ENCODE measurements at regions not wholly inside any gene's neighbourhood (a gene's known extent, or its start where the extent isn't known, plus 50 kb on each side); places are given as distances from the start of the nearest gene placed in this dataset.
A peak's percentile ranks its signal among the peaks of the same experiment; 100 is the strongest.

DNA sequence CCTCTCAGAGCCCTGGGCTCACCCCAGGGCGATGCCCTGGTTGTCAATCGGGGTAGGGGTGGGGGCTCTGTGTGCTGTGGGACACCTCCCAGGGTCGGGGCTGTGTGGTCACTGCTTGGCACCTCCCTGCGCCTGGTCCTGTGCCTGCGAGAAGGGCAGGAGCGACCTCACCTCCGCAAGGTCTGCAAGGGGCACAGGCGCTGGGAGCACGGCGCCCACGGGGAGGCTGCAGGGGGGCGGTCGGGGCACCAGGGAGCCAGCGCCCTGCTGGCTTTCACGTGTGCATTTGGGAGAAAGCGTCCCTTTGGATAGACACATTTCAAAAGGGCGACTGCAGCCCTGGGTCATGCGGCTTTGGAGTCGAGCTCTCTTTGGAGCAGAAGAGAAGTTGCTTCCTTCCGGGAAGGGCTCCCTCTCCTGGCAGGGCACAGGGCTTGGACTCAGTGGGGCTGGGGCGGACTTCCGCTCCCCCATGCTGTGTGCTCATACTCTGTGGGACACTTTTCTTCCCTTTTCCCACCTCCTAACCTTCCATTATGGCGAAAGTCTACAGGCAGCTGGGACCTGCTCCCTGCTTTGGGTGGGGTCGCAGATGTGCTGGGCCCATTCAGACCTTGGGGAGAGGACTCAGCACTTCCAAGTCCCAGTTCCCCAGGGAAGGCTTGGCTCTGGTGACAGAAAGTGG lies 52.9 kb upstream of the SLC28A3 start:
- H3K9me3 ChIP-seq (replicated peaks): no peaks in the 10 kb centered on the region
- peak in 1 of 2 experiments; percentile 6 for DNase-seq
- H3K4me3 ChIP-seq: no peak overlapping the region
- no peaks in the 10 kb centered on the region for H3K4me1 ChIP-seq
- H3K27me3 ChIP-seq: 0 out of 2 replicates have a peak, but pooled peaks cover 3% of the 10 kb centered on the region
- H3K27ac ChIP-seq: no peak overlapping the region
- H3K36me3 ChIP-seq: no peaks in the 10 kb centered on the region

DNA sequence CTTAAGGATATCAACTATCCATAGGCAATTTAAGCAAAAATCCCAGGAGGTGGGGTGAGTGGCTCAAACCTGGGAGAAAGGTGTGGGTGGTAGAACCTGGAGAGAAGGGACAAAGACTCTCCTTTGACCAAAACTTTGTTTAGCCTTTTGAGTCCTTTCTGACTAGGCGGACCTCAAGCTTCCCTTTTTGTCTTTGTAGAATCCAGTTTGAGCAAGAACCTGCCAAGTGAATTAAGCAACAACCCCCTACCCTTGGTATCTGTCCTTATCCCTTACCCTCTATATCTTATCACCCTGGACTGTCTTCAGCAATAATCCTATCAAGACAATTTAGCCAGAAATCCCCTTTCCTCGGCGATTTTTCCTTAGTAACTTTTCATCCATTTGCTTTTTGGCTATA lies 53.5 kb upstream of the SLC28A3 start:
- 0 out of 2 replicates have a peak, but pooled peaks cover 3% of the 10 kb centered on the region for H3K27me3 ChIP-seq
- no peak overlapping the region for H3K27ac ChIP-seq
- H3K4me3 ChIP-seq: no peak overlapping the region
- no peaks in the 10 kb centered on the region for H3K9me3 ChIP-seq (replicated peaks)
- DNase-seq: no peak
- H3K4me1 ChIP-seq: no peaks in the 10 kb centered on the region
- no peaks in the 10 kb centered on the region for H3K36me3 ChIP-seq

DNA sequence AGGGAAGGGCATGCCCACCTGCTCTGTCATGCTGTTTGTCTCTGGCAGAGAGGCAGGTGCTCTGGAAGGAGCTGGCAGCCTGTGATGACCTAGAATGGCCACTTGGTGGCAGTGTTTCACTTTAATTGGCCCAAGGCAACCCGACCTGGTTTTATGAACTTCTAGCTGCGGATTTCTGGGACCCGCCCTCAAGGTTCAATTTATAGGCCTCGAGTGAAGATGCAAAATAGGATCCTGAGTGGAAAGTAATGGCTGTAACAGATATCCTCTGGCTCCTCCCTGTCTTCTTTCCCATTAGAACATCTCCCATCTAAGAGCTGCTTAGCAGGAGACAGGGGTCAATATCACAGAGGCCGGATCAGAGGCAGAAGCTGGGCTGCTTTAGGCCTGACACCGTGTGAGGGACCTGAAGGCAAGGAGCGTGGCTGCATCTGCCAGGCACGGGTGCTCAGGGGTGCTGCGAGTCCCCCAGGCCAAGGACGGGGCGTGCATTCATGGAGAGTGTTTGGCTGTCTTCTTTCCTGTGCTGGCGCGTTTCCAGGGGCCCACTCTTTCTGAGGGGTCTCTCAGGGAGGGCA lies 56.7 kb upstream of the SLC28A3 start:
- H3K4me3 ChIP-seq: no peak overlapping the region
- peak; percentile 54 to 87 for DNase-seq

DNA sequence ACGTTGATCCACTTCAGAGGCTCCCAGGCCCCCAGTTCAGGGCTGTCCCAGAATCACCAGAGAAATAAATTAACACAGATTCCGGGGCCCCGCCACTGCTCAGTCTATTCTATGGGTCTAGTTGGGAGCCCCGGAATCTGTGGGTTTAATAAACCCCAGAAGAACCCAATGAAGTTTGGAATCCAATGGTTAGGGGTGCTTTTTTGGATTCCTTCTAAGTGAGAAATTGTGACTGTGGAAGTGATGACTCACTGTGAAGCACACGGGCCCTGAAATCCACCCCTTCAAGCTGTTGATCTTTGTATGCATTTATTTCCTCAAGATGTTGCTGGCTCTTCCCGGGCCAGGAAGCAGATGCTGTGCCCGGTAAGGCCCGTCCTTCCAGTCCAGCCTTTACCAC lies 57.3 kb upstream of the SLC28A3 start:
- H3K27me3 ChIP-seq: no peaks in the 10 kb centered on the region
- H3K36me3 ChIP-seq: no peaks in the 10 kb centered on the region
- H3K4me3 ChIP-seq: no peak overlapping the region
- no peaks in the 10 kb centered on the region for H3K4me1 ChIP-seq
- no peak overlapping the region for H3K27ac ChIP-seq
- peak in 1 of 2 experiments; percentile 12 for DNase-seq
- H3K9me3 ChIP-seq (replicated peaks): no peaks in the 10 kb centered on the region

More for the DNA sequence above, 56.7 kb upstream of the SLC28A3 start:
- no peak overlapping the region for H3K27ac ChIP-seq
- H3K27me3 ChIP-seq: no peaks in the 10 kb centered on the region
- no peaks in the 10 kb centered on the region for H3K36me3 ChIP-seq
- H3K9me3 ChIP-seq (replicated peaks): no peaks in the 10 kb centered on the region
- no peaks in the 10 kb centered on the region for H3K4me1 ChIP-seq

DNA sequence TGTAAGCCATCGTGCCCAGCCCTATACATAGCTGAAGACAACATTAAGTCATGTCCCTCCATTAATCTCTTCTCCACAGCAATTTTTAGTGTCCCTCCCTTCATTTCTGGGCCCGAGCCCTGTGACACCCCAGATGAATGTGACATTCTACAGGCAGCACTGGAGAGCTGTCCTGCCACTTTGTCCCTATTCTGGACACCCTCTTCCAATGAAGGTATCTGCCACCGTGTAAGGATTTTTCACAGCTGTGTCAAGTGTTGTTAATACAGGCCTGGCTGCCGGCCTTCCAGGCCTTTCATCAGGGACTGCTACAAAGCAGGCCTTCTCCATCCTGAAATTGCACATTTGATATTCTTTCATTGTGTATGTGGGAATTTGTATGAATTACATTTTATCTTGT lies 62.0 kb upstream of the SLC28A3 start:
- no peaks in the 10 kb centered on the region for H3K4me1 ChIP-seq
- H3K9me3 ChIP-seq (replicated peaks): no peaks in the 10 kb centered on the region
- no peaks in the 10 kb centered on the region for H3K36me3 ChIP-seq
- H3K27me3 ChIP-seq: no peaks in the 10 kb centered on the region
- no peak overlapping the region for H3K4me3 ChIP-seq
- DNase-seq: no peak
- H3K27ac ChIP-seq: no peak overlapping the region

DNA sequence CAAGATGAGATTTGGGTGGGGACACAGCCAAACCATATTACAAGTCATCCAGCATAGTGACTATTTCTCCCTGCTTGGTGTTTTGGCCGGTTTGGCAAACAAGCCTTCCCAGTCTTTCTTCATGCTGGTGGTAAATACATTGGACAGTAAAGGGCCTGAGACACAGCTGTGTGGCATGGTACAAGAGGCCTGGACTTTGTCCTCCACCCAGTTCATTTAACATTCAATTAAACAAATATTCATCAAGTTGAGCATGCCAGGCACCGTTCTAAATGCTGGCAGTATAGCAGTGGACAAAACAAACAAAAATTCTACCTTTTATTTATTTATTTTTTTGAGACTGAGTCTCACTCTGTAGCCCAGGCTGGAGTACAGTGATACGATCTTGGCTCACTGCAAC lies 62.7 kb upstream of the SLC28A3 start:
- Histone ChIP-seq H3K27me3 (no peaks in the 10 kb centered on the region), H3K4me1 (no peaks in the 10 kb centered on the region), H3K4me3 (no peak overlapping the region), H3K9me3 (replicated peaks) (no peaks in the 10 kb centered on the region), H3K36me3 (no peaks in the 10 kb centered on the region), H3K27ac (no peak overlapping the region)
- DNase-seq: no peak

DNA sequence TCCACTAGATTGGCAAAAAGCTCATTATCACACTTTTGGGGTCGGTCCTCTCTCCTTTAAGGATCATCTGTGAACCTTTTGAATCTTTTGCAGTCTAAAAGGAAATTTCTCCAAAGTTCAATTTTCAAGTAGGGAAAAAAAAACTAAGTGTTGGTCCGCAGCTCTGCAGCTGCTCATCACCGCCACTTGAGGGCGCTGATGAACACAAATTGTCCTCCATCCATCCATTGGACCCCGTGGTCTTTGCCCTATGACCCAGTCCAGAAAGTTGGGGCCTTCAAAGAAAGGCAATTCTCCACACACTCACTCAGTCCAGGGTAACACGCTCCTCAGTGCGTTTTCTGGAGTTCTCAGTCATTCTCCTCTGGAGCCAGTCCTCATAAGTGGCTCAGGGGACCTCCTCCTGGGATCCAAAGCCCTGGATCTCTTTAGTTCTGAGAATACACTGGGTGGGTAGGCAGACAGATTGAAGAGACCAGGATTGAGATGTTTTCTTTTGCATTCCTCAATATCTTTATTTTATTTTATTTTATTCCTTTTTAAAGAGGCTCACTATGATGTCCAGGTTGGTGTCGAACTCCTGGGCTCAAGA lies 63.6 kb upstream of the SLC28A3 start:
- H3K4me1 ChIP-seq: no peaks in the 10 kb centered on the region
- DNase-seq: peak in 1 of 2 experiments; percentile 43
- H3K9me3 ChIP-seq (replicated peaks): no peaks in the 10 kb centered on the region
- H3K36me3 ChIP-seq: no peaks in the 10 kb centered on the region
- H3K27ac ChIP-seq: no peak overlapping the region
- no peak overlapping the region for H3K4me3 ChIP-seq
- no peaks in the 10 kb centered on the region for H3K27me3 ChIP-seq

DNA sequence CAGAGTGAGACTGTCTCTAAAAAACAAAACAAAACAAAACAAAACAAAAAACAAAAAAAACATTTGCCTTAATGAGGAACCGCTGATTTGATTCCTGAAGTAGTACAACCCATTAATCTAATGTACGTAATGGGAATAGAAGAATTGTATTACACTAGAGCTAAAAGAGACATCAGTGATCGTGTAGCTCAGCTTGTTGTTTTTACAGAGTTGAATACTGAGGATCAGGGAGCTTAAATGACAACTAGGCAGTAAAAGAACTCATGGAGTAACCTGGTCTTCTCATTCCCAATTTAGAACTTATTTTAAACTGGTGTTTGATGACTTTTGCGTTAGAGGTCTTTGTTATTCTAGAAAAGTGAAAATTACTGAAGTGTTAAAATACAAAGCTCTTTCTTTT lies 65.1 kb upstream of the SLC28A3 start:
- Histone ChIP-seq H3K36me3 (no peaks in the 10 kb centered on the region), H3K4me1 (no peaks in the 10 kb centered on the region), H3K27ac (no peak overlapping the region), H3K9me3 (replicated peaks) (no peaks in the 10 kb centered on the region), H3K4me3 (no peak overlapping the region), H3K27me3 (no peaks in the 10 kb centered on the region)
- no peak for DNase-seq

DNA sequence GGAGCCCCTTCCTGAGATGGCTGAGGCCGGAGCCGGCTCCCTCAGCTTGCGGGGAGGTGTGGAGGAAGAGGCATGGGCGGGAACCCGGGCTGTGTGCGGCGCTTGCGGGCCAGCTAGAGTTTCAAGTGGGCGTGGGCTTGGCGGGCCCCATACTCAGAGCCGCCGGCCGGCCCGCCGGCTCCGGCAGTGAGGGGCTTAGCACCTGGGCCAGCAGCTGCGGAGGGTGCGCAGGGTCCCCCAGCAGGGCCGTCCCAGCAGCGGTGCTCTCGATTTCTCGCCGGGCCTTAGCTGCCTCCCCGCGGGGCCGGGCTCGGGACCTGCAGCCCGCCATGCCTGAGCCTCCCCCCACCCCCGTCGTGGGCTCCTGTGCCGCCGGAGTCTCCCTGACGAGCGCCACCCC lies 67.9 kb upstream of the SLC28A3 start:
- no peak overlapping the region for H3K4me3 ChIP-seq
- H3K27me3 ChIP-seq: no peaks in the 10 kb centered on the region
- no peaks in the 10 kb centered on the region for H3K4me1 ChIP-seq
- DNase-seq: no peak
- no peaks in the 10 kb centered on the region for H3K9me3 ChIP-seq (replicated peaks)
- H3K36me3 ChIP-seq: no peaks in the 10 kb centered on the region
- H3K27ac ChIP-seq: no peak overlapping the region

DNA sequence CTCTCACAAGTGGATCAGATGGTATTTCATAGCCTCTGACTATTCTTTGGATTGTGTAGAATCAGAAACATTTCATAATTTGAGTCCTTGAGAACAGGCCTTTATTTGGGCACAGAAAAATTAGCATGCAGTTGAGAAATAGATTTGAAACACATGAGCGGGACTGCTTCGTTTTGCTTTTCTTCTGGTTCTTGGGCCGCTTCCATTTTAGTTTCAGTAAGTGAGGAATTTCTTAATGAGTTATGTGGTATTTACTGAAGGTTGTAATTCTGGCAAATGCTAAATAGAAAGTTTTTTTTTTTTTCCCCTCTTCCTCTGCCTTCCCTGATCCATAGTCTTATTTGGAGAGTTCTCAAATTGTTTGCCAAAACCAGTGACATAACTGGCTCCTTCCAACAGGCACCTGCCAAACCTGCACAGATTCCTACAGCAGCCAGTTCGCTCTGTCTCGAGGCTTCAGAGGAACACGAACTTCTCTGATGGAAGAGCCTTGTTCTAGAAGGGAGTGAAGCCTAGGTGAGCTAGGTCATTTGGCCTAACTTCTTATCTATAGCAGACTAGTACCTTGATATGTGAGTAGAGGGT lies 71.2 kb upstream of the SLC28A3 start:
- Histone ChIP-seq H3K27me3 (peaks cover 10% of the 10 kb centered on the region; the same call in 1 of the 2 replicates), H3K36me3 (no peaks in the 10 kb centered on the region), H3K9me3 (replicated peaks) (no peaks in the 10 kb centered on the region), H3K27ac (no peak overlapping the region), H3K4me3 (no peak overlapping the region), H3K4me1 (no peaks in the 10 kb centered on the region)
- DNase-seq: no peak

DNA sequence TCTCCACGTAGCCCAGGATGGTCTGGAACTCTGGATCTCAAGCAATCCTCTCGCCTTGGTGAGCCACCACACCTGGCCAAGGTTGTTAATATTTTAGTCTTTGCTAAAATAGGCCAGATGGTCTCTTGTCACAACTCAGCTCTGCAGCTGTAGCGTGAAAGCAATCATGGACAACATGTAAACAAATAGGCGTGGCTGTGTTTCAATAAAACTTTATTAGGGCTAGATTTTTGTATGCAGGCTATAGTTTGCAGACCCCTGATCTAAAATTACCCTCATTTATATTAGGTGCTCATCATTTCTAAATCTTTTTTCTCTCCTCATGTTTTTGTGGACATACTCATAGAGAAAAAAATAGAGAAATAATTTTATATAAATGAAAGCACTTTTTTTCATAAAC lies 72.1 kb upstream of the SLC28A3 start:
- peaks cover 10% of the 10 kb centered on the region; the same call in 1 of the 2 replicates for H3K27me3 ChIP-seq
- H3K9me3 ChIP-seq (replicated peaks): no peaks in the 10 kb centered on the region
- no peak for DNase-seq
- H3K4me1 ChIP-seq: no peaks in the 10 kb centered on the region
- H3K4me3 ChIP-seq: no peak overlapping the region
- no peaks in the 10 kb centered on the region for H3K36me3 ChIP-seq
- H3K27ac ChIP-seq: no peak overlapping the region

DNA sequence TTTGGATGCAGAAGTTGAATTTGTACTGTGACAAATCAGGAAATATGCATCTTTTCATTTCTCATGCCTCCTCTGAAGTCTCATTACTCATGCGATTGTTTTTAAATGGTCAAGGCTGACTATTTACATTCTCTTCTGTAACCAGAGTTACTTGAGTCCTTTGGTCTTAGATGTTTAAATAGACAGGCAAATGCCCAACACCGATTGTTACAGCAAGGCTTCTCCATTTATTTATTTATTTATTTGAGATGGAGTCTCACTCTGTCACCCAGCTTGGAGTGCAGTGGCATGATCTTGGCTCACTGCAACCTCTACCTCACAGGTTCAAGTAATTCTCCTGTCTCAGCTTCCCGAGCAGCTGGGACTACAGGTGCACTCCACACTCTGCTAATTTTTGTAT lies 72.7 kb upstream of the SLC28A3 start:
- Histone ChIP-seq H3K27me3 (peaks cover 10% of the 10 kb centered on the region; the same call in 1 of the 2 replicates), H3K9me3 (replicated peaks) (no peaks in the 10 kb centered on the region), H3K27ac (no peak overlapping the region), H3K36me3 (no peaks in the 10 kb centered on the region), H3K4me1 (no peaks in the 10 kb centered on the region), H3K4me3 (no peak overlapping the region)
- no peak for DNase-seq

DNA sequence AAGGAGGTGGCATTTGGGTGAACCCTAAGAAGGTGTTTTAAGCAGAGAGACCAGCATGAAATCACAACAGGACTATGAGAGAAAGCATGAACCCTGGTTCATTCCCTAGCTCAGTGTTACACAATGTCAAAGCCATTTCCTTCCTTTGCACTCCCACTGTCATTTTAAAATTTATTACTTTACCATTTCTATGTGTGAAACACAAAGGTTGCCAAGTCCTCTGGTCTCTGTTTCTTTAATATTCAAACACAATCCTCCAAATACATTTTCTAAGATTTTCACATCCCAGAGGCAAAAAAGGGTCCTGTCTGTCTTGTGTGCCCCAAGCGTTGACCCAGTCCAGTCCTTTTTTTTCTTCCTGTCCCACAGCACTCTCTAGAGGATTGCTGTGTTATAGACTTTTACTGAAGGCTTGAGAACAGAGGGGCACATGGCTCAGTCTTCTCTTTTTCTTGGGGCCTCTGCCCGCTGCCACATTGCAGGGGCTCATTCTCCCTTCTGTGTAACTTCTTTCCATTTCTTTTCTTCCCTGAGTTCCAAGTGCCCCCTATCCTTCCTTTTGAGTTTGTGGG lies 78.6 kb upstream of the SLC28A3 start:
- H3K4me1 ChIP-seq: no peaks in the 10 kb centered on the region
- H3K27me3 ChIP-seq: peaks cover 10% of the 10 kb centered on the region; the same call in 1 of the 2 replicates
- no peaks in the 10 kb centered on the region for H3K36me3 ChIP-seq
- H3K9me3 ChIP-seq (replicated peaks): no peaks in the 10 kb centered on the region
- no peak for DNase-seq
- H3K4me3 ChIP-seq: no peak overlapping the region
- no peak overlapping the region for H3K27ac ChIP-seq

DNA sequence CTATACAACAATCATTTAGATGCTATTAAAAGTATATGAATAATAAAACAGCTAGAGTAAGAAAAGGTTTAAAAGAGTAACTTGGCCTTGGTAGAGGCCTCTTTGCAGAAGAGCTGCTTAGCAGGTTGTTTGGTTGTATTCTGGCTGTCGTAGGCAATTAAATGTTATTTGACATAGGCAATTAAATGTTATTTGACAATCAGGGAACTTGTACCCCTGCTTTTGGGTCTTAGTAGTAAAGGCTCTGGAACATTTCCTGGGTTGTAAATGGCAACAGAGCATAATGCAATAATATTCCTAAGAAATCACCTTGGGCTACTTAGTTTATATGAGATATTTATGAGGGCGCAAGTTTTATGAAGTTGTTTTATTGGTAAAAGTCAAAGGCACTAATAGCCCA lies 84.4 kb upstream of the SLC28A3 start:
- no peaks in the 10 kb centered on the region for H3K4me1 ChIP-seq
- H3K36me3 ChIP-seq: no peaks in the 10 kb centered on the region
- H3K27ac ChIP-seq: no peak overlapping the region
- no peak overlapping the region for H3K4me3 ChIP-seq
- H3K27me3 ChIP-seq: 0 out of 2 replicates have a peak, but pooled peaks cover under 1% of the 10 kb centered on the region
- DNase-seq: no peak
- no peaks in the 10 kb centered on the region for H3K9me3 ChIP-seq (replicated peaks)

DNA sequence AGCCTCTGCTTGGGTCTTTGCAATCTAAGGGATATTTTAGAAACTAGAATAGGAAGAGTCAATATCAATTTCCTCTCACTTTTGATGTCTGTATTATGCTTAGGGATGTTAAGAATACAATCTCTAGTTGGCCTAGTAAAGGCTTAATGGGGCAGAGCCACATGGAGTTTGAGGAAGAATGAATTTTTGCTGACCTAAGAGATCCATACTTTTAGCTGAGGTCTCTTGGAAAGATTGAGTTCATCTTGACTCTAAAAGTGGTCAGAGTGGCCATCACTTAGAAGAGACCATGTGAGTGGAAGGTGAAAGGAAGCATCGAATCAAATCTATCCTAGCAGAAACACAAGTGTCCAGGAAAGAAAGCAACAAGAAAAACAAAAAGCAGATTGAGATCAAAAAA lies 92.2 kb upstream of the SLC28A3 start:
- Histone ChIP-seq H3K9me3 (replicated peaks) (no peaks in the 10 kb centered on the region), H3K27me3 (0 out of 2 replicates have a peak, but pooled peaks cover 5% of the 10 kb centered on the region), H3K4me1 (no peaks in the 10 kb centered on the region), H3K4me3 (no peak overlapping the region), H3K36me3 (no peaks in the 10 kb centered on the region), H3K27ac (no peak overlapping the region)
- no peak for DNase-seq

Measured in SJCRH30 (cell line).